BLaER1 (cell line): ENCODE measurements at regions not wholly inside any gene's neighbourhood (a gene's known extent, or its start where the extent isn't known, plus 50 kb on each side); places are given as distances from the start of the nearest gene placed in this dataset.

Experiments used
- H3K27ac ChIP-seq: shearing (Covaris generic); formaldehyde crosslinking; 2 replicates; pipeline ENCODE4 v1.8.1; 2022
- H3K27me3 ChIP-seq: shearing (Covaris generic); formaldehyde crosslinking; 2 replicates; pipeline ENCODE4 v1.8.1; 2022
- H3K36me3 ChIP-seq: shearing (Covaris generic); formaldehyde crosslinking; 2 replicates; pipeline ENCODE4 v1.8.1; 2022
- H3K4me1 ChIP-seq: shearing (Covaris generic); formaldehyde crosslinking; 2 replicates; pipeline ENCODE4 v1.8.1; 2022
- H3K4me2 ChIP-seq: shearing (Covaris generic); formaldehyde crosslinking; 2 replicates; pipeline ENCODE4 v1.8.1; 2022
- H3K4me3 ChIP-seq: shearing (Covaris generic); formaldehyde crosslinking; 2 replicates; pipeline ENCODE4 v1.8.1; 2022
- H3K9ac ChIP-seq: shearing (Covaris generic); formaldehyde crosslinking; 2 replicates; pipeline ENCODE4 v1.8.1; 2022
- H3K9me3 ChIP-seq: shearing (Covaris generic); formaldehyde crosslinking; 2 replicates; pipeline ENCODE4 v1.8.1; 2022
- H4K20me1 ChIP-seq: shearing (Covaris generic); formaldehyde crosslinking; 2 replicates; pipeline ENCODE4 v1.8.1; 2022
- Cebpa-rat ChIP-seq: shearing (Covaris generic); IDR thresholded peaks from 2 replicates; pipeline ENCODE4 v1.8.1; 2022

GRCh38 chr20:51876313-51876940, 74.1 kb upstream of the SALL4 start:
- peak overlapping the region; percentile 6; the same call in 1 of the 2 replicates for H3K9ac ChIP-seq
- H3K4me2 ChIP-seq, result peak overlapping the region; percentile 23
- H3K27ac ChIP-seq, result no peak overlapping the region
- H3K4me3 ChIP-seq, result no peak overlapping the region
- H4K20me1 ChIP-seq, result no peaks in the 10 kb centered on the region
- TF ChIP-seq Cebpa-rat, result no peak
- H3K4me1 ChIP-seq, result peaks cover 15% of the 10 kb centered on the region
- no peaks in the 10 kb centered on the region for H3K9me3 ChIP-seq
- H3K27me3 ChIP-seq, result no peaks in the 10 kb centered on the region
- no peaks in the 10 kb centered on the region for H3K36me3 ChIP-seq

GRCh38 chr20:51873652-51874051, 71.3 kb upstream of the SALL4 start:
- H3K27ac ChIP-seq, result no peak overlapping the region
- H3K4me3 ChIP-seq, result no peak overlapping the region
- H3K4me2 ChIP-seq, result no peak overlapping the region
- H3K9ac ChIP-seq, result no peak overlapping the region
- TF ChIP-seq Cebpa-rat, result no peak
- no peaks in the 10 kb centered on the region for H3K36me3 ChIP-seq
- peaks cover 15% of the 10 kb centered on the region for H3K4me1 ChIP-seq
- H3K9me3 ChIP-seq, result no peaks in the 10 kb centered on the region
- H4K20me1 ChIP-seq, result no peaks in the 10 kb centered on the region
- H3K27me3 ChIP-seq, result no peaks in the 10 kb centered on the region

DNA sequence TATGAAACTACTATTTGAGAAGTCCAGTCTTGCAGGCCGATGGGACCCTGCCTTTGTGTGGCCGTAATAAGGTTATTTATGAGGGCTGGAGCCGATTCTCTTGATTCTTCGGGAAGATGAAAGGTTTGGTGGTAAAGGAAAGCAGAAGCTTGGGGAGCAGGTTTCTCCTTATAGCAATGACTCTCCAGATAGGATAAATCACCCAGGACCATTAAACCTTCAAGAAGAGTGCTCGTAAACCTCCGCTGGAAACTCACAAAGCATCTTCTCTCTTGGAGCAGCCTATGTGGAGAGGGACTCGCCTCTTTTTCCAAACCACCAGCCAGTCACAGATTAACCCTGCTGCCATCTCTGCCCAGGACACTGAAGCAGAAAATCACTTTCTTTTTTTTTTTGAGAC, 69.6 kb upstream of the SALL4 start:
- Histone ChIP-seq H4K20me1 (no peaks in the 10 kb centered on the region), H3K4me2 (no peak overlapping the region), H3K27ac (no peak overlapping the region), H3K4me3 (no peak overlapping the region), H3K27me3 (no peaks in the 10 kb centered on the region), H3K36me3 (no peaks in the 10 kb centered on the region), H3K4me1 (peaks cover 11% of the 10 kb centered on the region), H3K9ac (no peak overlapping the region), H3K9me3 (no peaks in the 10 kb centered on the region)
- TF ChIP-seq Cebpa-rat, result no peak

- Histone ChIP-seq H3K9ac (no peak overlapping the region), H3K27ac (no peak overlapping the region), H4K20me1 (no peaks in the 10 kb centered on the region), H3K9me3 (no peaks in the 10 kb centered on the region), H3K27me3 (no peaks in the 10 kb centered on the region), H3K4me2 (no peak overlapping the region), H3K36me3 (no peaks in the 10 kb centered on the region), H3K4me3 (no peak overlapping the region), H3K4me1 (no peaks in the 10 kb centered on the region)
- TF ChIP-seq Cebpa-rat, result no peak
Measured at GRCh38 chr20:51869002-51869401, 66.7 kb upstream of the SALL4 start.

DNA sequence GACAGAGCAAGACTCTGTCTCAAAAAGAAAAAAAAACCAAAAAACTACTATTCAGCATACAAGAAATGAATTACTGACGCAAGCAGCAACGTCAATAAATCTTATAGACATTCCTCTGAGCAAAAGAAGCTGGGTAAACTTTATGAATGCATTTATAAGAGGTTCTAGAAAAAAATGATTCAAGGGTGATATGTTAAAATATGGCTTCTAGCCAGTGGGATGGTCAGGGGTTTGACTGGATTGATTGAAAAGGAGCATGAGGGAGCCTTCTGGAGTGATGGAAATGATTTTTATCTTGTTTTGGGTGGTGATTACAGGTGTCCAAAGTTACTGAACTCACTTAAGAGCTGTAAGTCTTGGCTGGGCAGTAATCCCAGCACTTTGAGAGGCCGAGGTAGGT, 64.9 kb upstream of the SALL4 start:
- Histone ChIP-seq H3K27ac (no peak overlapping the region), H3K9ac (no peak overlapping the region), H3K9me3 (no peaks in the 10 kb centered on the region), H3K4me2 (no peak overlapping the region), H3K4me3 (no peak overlapping the region), H3K27me3 (no peaks in the 10 kb centered on the region), H4K20me1 (no peaks in the 10 kb centered on the region), H3K36me3 (no peaks in the 10 kb centered on the region), H3K4me1 (no peaks in the 10 kb centered on the region)
- no peak for TF ChIP-seq Cebpa-rat

DNA sequence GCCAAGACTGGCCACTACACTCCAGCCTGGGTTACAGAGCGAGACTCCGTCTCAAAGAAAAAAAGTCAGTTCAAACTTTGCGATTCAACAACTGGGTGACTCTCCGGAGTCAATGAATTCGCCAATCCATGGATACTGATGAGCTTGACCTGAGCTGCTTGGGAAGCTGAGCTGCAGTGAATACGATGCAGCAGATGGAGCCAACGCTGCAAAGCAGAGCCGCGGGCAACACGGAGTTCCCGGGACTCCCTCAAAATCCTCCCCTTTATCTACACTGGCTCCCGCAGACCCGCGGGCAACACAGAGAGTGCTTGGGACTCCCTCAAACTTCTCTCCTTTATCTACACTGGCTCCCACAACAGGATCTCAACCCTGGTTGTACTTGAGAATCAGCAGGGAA, 62.6 kb upstream of the SALL4 start:
- H3K4me1 ChIP-seq, result no peaks in the 10 kb centered on the region

DNA sequence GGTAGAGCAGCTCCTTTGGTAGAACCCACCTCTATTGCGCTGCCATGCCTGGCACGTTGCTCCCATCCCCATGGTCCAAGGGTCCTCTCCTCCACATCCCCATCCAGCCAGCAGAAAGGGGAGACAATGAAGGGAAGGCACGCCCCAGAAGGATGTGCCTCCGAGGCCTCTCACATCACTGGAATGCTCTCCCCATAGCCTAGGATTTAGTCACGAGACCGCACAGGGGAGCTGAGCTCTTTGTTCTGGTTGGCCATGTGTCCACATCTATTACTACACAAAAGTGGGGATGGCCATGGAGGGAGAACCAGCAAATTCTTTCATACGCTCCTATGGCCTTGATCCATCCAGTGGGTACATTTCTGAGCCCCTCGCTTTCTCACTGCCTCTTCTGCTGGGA, 60.5 kb upstream of the SALL4 start:
- H3K27me3 ChIP-seq, result no peaks in the 10 kb centered on the region
- H3K9ac ChIP-seq, result no peak overlapping the region

More for the DNA sequence above, 62.6 kb upstream of the SALL4 start:
- H3K4me3 ChIP-seq, result no peak overlapping the region
- no peak for TF ChIP-seq Cebpa-rat
- no peaks in the 10 kb centered on the region for H3K36me3 ChIP-seq
- no peaks in the 10 kb centered on the region for H3K27me3 ChIP-seq
- H3K27ac ChIP-seq, result no peak overlapping the region
- no peak overlapping the region for H3K4me2 ChIP-seq
- H3K9ac ChIP-seq, result no peak overlapping the region
- H3K9me3 ChIP-seq, result no peaks in the 10 kb centered on the region
- H4K20me1 ChIP-seq, result no peaks in the 10 kb centered on the region

GRCh38 chr20:51861726-51862466, 59.6 kb upstream of the SALL4 start:
- Histone ChIP-seq H4K20me1 (no peaks in the 10 kb centered on the region), H3K36me3 (no peaks in the 10 kb centered on the region), H3K4me2 (no peak overlapping the region), H3K4me3 (no peak overlapping the region), H3K9me3 (no peaks in the 10 kb centered on the region), H3K4me1 (no peaks in the 10 kb centered on the region), H3K9ac (no peak overlapping the region), H3K27ac (no peak overlapping the region), H3K27me3 (no peaks in the 10 kb centered on the region)
- no peak for TF ChIP-seq Cebpa-rat

More for the DNA sequence above, 60.5 kb upstream of the SALL4 start:
- H3K36me3 ChIP-seq, result no peaks in the 10 kb centered on the region
- H4K20me1 ChIP-seq, result no peaks in the 10 kb centered on the region
- no peaks in the 10 kb centered on the region for H3K4me1 ChIP-seq
- H3K27ac ChIP-seq, result no peak overlapping the region
- no peaks in the 10 kb centered on the region for H3K9me3 ChIP-seq
- H3K4me2 ChIP-seq, result no peak overlapping the region
- TF ChIP-seq Cebpa-rat, result no peak
- no peak overlapping the region for H3K4me3 ChIP-seq

GRCh38 chr20:51860111-51860882, 58.0 kb upstream of the SALL4 start:
- Histone ChIP-seq H3K36me3 (no peaks in the 10 kb centered on the region), H3K4me2 (no peak overlapping the region), H3K27me3 (no peaks in the 10 kb centered on the region), H3K9me3 (no peaks in the 10 kb centered on the region), H3K9ac (no peak overlapping the region), H4K20me1 (no peaks in the 10 kb centered on the region), H3K4me1 (no peaks in the 10 kb centered on the region), H3K27ac (no peak overlapping the region), H3K4me3 (no peak overlapping the region)
- TF ChIP-seq Cebpa-rat, result no peak

DNA sequence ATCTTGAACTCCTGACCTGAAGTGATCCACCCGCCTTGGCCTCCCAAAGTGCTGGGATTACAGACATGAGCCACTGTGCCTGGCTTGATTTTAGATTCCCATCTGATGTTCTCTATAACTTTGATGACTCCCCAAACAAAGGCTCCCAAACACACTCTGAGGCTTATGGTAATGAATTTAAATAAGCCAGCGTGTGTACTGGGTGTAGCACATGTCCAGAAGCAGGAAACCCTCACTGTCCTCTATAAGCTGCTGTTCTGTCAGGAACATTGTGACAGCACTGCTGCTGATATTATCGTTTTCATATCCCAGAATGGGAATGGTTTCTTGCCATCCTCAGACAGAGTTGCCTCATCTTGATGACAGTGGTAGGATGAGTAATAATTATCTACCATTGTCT, 54.1 kb upstream of the SALL4 start:
- H4K20me1 ChIP-seq, result no peaks in the 10 kb centered on the region
- no peak overlapping the region for H3K4me2 ChIP-seq
- H3K4me3 ChIP-seq, result no peak overlapping the region
- H3K36me3 ChIP-seq, result no peaks in the 10 kb centered on the region
- H3K9me3 ChIP-seq, result no peaks in the 10 kb centered on the region
- H3K4me1 ChIP-seq, result peaks cover 10% of the 10 kb centered on the region
- H3K27me3 ChIP-seq, result no peaks in the 10 kb centered on the region
- TF ChIP-seq Cebpa-rat, result no peak
- H3K9ac ChIP-seq, result no peak overlapping the region
- no peak overlapping the region for H3K27ac ChIP-seq
